SU-DHL-6 (cell line): ENCODE measurements at regions not wholly inside any gene's neighbourhood (a gene's known extent, or its start where the extent isn't known, plus 50 kb on each side); places are given as distances from the start of the nearest gene placed in this dataset.

Experiments used
- H2AFZ ChIP-seq: fragments of 200-600 bp; sonication (generic); 2 replicates; pipeline ENCODE4 v1.6.1; 2014; ENCODE audit warnings: low read depth, mild to moderate bottlenecking, moderate library complexity, mixed read lengths, antibody characterized with exemption, low read length; ENCODE audit not compliant: severe bottlenecking
- H3F3A ChIP-seq: fragments of 200-600 bp; shearing (Covaris generic); 2 replicates; pipeline ENCODE4 v1.6.0; 2016; ENCODE audit warnings: antibody characterized with exemption, mild to moderate bottlenecking; ENCODE audit not compliant: insufficient read depth
- H3K27ac ChIP-seq: fragments of 200-600 bp; sonication (generic); 2 replicates; pipeline ENCODE4 v1.5.1; 2016; ENCODE audit warnings: low read depth, mild to moderate bottlenecking, low read length, moderate library complexity, mixed read lengths
- H3K27me3 ChIP-seq: fragments of 200-600 bp; sonication (generic), shearing (Covaris generic); 2 replicates; pipeline ENCODE4 v1.6.0; 2014; ENCODE audit warnings: mild to moderate bottlenecking, low read length
- H3K36me3 ChIP-seq: fragments of 200-600 bp; sonication (generic); 2 replicates; pipeline ENCODE4 v1.6.1; 2014; ENCODE audit warnings: mild to moderate bottlenecking, low read length, mixed read lengths
- H3K4me2 ChIP-seq: fragments of 300-600, 200-600 bp; shearing (Covaris generic), sonication (generic); 2 replicates; pipeline ENCODE4 v1.6.0; 2014; ENCODE audit warnings: low read length, low read depth, mild to moderate bottlenecking; ENCODE audit not compliant: poor library complexity, severe bottlenecking
- H3K4me3 ChIP-seq: fragments of 200-600 bp; sonication (generic); 2 replicates; pipeline ENCODE4 v1.5.1; 2014; ENCODE audit warnings: antibody characterized with exemption, low read length, mild to moderate bottlenecking, mixed read lengths; ENCODE audit not compliant: insufficient read depth, poor library complexity, severe bottlenecking
- H3K79me2 ChIP-seq: fragments of 200-600 bp; sonication (generic); 2 replicates; pipeline ENCODE4 v1.6.1; 2014; ENCODE audit warnings: mild to moderate bottlenecking, low read length, moderate library complexity; ENCODE audit not compliant: insufficient read depth
- H3K9ac ChIP-seq: fragments of 200-600 bp; sonication (generic); 2 replicates; pipeline ENCODE4 v1.7.0; 2014; ENCODE audit warnings: mild to moderate bottlenecking, low read length
- H3K9me2 ChIP-seq: fragments of 200-600 bp; sonication (generic); replicated peaks from 2 replicates; pipeline ENCODE4 v1.6.1; 2014; ENCODE audit warnings: low read length; ENCODE audit not compliant: insufficient read depth
- H3K9me3 ChIP-seq: fragments of 200-600 bp; sonication (generic); 2 replicates; pipeline ENCODE4 v1.6.1; 2014; ENCODE audit warnings: low read length, mixed read lengths; ENCODE audit not compliant: insufficient read depth
- H4K20me1 ChIP-seq: fragments of 200-600 bp; sonication (generic); 2 replicates; pipeline ENCODE4 v1.6.1; 2014; ENCODE audit warnings: low read depth, mild to moderate bottlenecking, antibody characterized with exemption, low read length, moderate library complexity, mixed read lengths
- CTCF ChIP-seq: fragments of 200-600 bp; sonication (generic); IDR thresholded peaks from one replicate; pipeline ENCODE4 v1.5.1; 2017; ENCODE audit warnings: antibody characterized with exemption, mild to moderate bottlenecking, low read length, moderate library complexity; ENCODE audit not compliant: insufficient read depth, poor library complexity, severe bottlenecking
- EZH2phosphoT487 ChIP-seq: fragments of 200-600 bp; sonication (generic), shearing (Covaris generic); conservative IDR thresholded peaks from 2 replicates; pipeline ENCODE4 v1.6.1; 2018; ENCODE audit warnings: mild to moderate bottlenecking, antibody characterized with exemption, low read length, moderate library complexity, mixed read lengths

GRCh38 chr1:9455487-9456234 is 83.6 kb upstream of the SLC25A33 start:
- no peaks in the 10 kb centered on the region for H4K20me1 ChIP-seq
- H3K27me3 ChIP-seq, result no peaks in the 10 kb centered on the region
- no peak overlapping the region for H3K9ac ChIP-seq
- H3K9me3 ChIP-seq, result no peaks in the 10 kb centered on the region
- no peaks in the 10 kb centered on the region for H3K79me2 ChIP-seq
- TF ChIP-seq CTCF, result peak; percentile 72
- no peak for TF ChIP-seq EZH2phosphoT487
- no peak overlapping the region for H3K27ac ChIP-seq
- H3K9me2 ChIP-seq, result no peaks in the 10 kb centered on the region
- H3K4me3 ChIP-seq, result no peak overlapping the region
- no peaks in the 10 kb centered on the region for H3F3A ChIP-seq
- no peaks in the 10 kb centered on the region for H3K36me3 ChIP-seq
- no peak overlapping the region for H2AFZ ChIP-seq
- no peak overlapping the region for H3K4me2 ChIP-seq

DNA sequence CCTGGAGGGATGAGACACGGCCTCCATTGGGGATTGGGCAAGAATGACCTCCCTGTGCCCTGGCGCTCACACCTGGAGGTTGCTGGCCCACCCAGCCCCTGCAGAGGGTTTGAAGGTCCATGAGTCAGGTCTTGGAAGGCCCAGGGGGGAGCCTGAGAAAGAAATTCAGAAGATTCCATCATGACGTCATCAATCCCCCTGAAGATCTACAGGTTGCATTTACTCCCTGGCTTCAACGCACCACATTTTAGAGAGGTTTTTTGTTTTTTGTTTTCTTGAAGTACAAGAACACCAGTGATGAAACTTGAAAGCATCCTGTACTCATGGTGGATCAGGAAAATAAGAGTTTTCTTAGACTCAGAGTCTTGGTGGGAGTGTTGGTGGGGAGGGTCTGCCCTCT is 82.4 kb upstream of the SLC25A33 start:
- Histone ChIP-seq H3K4me2 (no peak overlapping the region), H3K27me3 (no peaks in the 10 kb centered on the region), H3K9ac (no peak overlapping the region), H3F3A (no peaks in the 10 kb centered on the region), H2AFZ (no peak overlapping the region), H3K4me3 (no peak overlapping the region), H3K9me3 (no peaks in the 10 kb centered on the region), H3K36me3 (no peaks in the 10 kb centered on the region), H3K79me2 (no peaks in the 10 kb centered on the region), H4K20me1 (no peaks in the 10 kb centered on the region), H3K9me2 (no peaks in the 10 kb centered on the region), H3K27ac (no peak overlapping the region)
- TF ChIP-seq CTCF, result no peak
- TF ChIP-seq EZH2phosphoT487, result no peak

DNA sequence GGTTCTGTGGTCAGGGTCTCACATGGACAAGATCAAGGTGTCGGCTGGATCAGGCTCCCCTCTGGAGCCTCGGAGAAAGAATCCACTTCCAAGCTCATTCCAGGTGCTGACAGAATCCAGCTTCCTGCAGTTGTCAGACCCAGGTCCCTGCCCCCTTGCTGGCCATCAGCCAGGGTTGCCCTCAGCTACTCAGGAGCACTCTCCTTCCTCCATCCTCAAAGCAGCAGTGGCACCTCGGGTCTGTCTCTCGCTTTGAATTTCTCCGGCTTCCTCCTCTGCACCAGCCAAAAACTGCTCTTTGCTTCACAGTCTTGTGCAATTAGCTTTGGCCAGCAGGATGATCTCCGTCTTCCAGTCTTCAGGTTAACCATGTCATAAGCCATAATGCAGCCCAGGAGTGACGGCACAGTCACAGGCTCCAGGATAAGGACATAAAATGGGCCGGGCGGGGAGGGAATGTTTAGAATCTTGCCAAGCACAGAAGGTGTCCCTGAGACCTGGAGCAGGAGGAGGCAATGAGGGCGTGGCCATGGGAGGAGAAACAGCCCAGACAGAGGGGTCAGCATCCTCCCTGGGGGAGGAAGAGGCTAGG is 79.4 kb upstream of the SLC25A33 start:
- Histone ChIP-seq H3K9ac (no peak overlapping the region), H4K20me1 (no peaks in the 10 kb centered on the region), H3K9me3 (no peaks in the 10 kb centered on the region), H3K36me3 (no peaks in the 10 kb centered on the region), H3K4me3 (no peak overlapping the region), H3K9me2 (no peaks in the 10 kb centered on the region), H2AFZ (no peak overlapping the region), H3F3A (no peaks in the 10 kb centered on the region), H3K27me3 (no peaks in the 10 kb centered on the region), H3K27ac (no peak overlapping the region), H3K79me2 (no peaks in the 10 kb centered on the region), H3K4me2 (no peak overlapping the region)
- no peak for TF ChIP-seq EZH2phosphoT487

DNA sequence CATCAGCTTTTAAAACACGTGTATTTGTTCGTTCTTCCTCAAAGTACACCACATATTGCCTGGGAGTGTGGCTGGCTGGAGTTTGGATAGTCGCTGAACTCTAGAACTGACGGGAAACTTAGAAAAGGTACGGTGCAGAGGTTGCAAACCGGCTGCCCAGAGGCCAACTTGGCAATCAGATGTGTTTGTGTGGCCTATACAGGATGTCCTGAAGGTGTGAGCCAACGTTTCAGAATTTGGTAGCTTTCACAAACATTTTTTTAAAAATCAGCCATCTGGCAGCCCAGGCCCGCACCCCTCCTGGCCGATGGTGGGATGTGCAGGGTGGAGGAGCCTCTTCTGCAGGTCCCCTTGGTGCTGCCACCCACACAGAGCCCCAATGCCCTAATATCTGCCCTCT is 73.6 kb upstream of the SLC25A33 start:
- Histone ChIP-seq H3K9me3 (no peaks in the 10 kb centered on the region), H3K79me2 (no peaks in the 10 kb centered on the region), H3F3A (no peaks in the 10 kb centered on the region), H4K20me1 (no peaks in the 10 kb centered on the region), H3K4me3 (no peak overlapping the region), H3K9ac (no peak overlapping the region), H3K9me2 (no peaks in the 10 kb centered on the region), H3K4me2 (no peak overlapping the region), H3K27me3 (no peaks in the 10 kb centered on the region), H3K27ac (no peak overlapping the region), H2AFZ (no peak overlapping the region), H3K36me3 (no peaks in the 10 kb centered on the region)
- TF ChIP-seq EZH2phosphoT487, result no peak
- TF ChIP-seq CTCF, result no peak
